LNCAP (cell line): ENCODE measurements at regions not wholly inside any gene's neighbourhood (a gene's known extent, or its start where the extent isn't known, plus 50 kb on each side); places are given as distances from the start of the nearest gene placed in this dataset.

Experiments used
- TF ChIP-seq, protein P1 (sequence below): fragments of 450-650 bp; IDR thresholded peaks from 2 replicates; pipeline ENCODE4 v1.5.1; 2017; ENCODE audit warnings: mild to moderate bottlenecking

DNA sequence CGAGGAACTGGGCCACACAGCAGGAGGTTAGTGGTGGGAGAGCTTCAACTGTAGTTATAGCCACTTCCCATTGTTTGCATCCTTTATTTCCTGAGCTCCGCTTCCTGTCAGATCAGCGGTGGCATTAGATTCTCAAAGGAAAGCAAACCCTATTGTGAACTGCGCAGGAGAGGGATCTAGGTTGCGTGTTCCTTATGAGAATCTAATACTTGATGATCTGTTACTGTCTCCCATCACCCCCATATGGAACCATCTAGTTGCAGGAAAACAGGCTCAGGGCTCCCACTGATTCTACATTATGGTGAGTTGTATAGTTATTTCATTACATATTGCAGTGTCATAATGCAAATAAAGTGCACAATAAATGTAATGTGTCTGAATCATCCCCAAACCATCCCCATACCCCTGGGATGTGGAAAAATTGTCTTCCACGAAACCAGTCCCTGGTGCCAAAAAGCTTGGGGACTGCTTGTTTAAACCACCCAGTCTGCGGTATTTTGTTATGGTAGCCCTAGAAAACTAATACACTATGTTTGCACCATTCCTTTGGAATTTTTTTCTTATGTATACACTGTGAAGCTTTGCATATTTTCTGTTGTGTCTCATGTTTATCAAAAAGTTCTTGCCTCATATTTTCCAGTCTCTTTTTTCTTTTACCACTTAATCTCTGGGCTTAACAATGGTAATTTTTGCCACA is 136.6 kb upstream of the IVNS1ABP start:
- TF ChIP-seq, protein P1, sequence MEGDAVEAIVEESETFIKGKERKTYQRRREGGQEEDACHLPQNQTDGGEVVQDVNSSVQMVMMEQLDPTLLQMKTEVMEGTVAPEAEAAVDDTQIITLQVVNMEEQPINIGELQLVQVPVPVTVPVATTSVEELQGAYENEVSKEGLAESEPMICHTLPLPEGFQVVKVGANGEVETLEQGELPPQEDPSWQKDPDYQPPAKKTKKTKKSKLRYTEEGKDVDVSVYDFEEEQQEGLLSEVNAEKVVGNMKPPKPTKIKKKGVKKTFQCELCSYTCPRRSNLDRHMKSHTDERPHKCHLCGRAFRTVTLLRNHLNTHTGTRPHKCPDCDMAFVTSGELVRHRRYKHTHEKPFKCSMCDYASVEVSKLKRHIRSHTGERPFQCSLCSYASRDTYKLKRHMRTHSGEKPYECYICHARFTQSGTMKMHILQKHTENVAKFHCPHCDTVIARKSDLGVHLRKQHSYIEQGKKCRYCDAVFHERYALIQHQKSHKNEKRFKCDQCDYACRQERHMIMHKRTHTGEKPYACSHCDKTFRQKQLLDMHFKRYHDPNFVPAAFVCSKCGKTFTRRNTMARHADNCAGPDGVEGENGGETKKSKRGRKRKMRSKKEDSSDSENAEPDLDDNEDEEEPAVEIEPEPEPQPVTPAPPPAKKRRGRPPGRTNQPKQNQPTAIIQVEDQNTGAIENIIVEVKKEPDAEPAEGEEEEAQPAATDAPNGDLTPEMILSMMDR, result no peak

GRCh38 chr1:185450917-185451316 is 133.9 kb upstream of the IVNS1ABP start:
- TF ChIP-seq, protein P1, result no peak

DNA sequence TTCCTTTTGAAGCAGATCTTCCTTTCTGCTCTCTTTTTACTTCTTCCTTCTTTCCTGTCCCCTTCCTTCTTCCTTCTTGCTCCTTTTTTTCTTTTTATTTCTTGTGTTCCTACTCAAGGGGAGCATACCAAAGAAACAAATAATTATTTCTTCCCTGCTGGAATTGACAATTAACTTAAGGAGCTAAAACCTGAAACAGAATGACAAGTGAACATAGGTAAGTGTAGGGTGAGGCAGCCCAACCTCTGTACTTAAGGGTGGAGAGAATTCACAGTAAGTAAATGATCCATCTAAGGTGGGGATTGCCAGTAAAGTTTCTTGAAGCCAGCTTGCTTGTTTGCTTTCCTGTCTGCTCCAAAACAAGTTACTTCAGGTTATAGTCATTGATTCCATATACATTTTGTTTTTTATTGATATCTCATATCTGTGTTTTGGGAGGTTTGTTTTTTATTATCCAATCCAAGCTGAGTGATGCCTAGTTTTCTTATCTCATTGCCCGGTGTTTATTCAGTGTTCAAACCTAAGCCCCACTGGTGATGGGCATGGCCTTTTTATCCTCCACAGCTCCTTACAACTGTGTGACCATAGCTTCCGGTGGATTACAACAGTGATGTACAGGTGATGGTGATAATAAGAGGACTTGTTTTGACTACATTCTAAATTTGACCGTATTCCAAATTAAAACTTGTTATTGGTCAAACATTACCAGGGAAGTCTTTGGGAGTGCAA is 133.2 kb upstream of the IVNS1ABP start:
- TF ChIP-seq, protein P1, result no peak

- TF ChIP-seq, protein P1, result no peak
Measured at GRCh38 chr1:185449378-185450059, 132.5 kb upstream of the IVNS1ABP start.

DNA sequence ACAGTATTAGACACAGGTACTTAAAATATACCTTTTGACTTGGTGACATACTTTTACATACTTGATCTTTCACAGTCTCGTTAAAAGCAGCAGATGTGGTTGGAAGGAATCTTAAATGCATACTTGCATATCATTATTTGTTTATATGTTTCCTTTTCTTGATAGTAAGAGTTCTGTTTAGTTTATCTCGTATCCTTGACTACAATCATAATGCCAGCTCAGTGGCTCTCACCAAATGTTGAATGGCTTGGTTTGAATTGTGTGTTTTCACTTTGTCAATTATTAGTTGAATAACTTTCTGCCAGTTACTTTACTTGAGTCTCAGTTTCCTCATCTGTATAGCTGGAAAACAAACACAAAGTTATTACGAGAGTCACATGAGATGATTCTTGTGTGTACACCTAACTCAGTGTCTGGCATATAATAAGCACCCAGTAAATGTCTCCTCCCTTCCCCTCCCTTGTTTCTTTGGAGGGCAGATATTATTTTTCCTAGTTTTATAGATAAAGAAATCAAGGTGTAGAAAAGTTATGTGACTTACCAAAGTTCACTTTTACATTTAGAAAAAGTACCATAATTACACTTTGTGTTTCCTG is 131.6 kb upstream of the IVNS1ABP start:
- TF ChIP-seq, protein P1, result no peak

- TF ChIP-seq, protein P1, result no peak
Measured at GRCh38 chr1:185446131-185446530, 129.1 kb upstream of the IVNS1ABP start.

DNA sequence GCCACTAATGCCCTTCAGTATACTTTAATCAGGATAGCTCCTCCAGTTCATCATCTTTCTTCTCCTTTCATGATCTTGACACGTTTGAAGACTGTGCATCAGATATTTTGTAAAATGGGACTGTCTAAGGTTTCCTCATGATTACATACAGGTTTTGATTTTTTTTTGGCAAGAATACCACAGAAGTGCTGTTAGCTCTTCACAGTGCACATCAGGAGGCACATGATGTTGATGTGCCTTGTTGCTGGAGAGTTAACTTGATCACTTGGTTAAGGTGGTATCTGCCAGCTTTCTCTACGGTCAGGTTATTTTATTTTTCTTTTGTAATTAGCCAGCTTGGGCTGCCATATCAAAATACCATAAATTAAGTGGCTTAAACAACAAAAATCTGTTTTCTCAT is 128.6 kb upstream of the IVNS1ABP start:
- TF ChIP-seq, protein P1, result no peak
